H1 (cell line): ENCODE measurements at regions not wholly inside any gene's neighbourhood (a gene's known extent, or its start where the extent isn't known, plus 50 kb on each side); places are given as distances from the start of the nearest gene placed in this dataset.
"Not testable (repeated sequence)": the region's sequence is repeated elsewhere in the genome, so short reads cannot be mapped to it uniquely, and the experiment has no call there.

Experiments
- CTCF ChIA-PET: fragments of 300-600 bp; sonication (Branson Sonifier 250); formaldehyde crosslinking; loops from one replicate; lab custom pipeline; 2021; ENCODE audit not compliant: partially characterized antibody; lab: Charles Lee
- POLR2A ChIA-PET: fragments of 300-600 bp; sonication (Branson Sonifier 250); formaldehyde crosslinking; loops from one replicate; lab custom pipeline; 2021; ENCODE audit warnings: inconsistent platforms; ENCODE audit not compliant: partially characterized antibody; lab: Charles Lee
- DNase-seq, 2 experiments: peaks; one replicate each; pipeline versions ENCODE4 v3.0.0 to v3.0.0-alpha.2; 2010 to 2022; ENCODE audit warnings: low spot score in 2 of 2, low read depth in 1 of 2, mixed read lengths in 1 of 2
- FAIRE-seq: peaks from 2 replicates; lab custom pipeline; 2011; peaks lifted over from hg19 to GRCh38; lab: Jason Lieb, UNC
- H2AFZ ChIP-seq: 2 replicates; pipeline ENCODE4 v1.8.1; 2012; ENCODE audit warnings: low read length, inconsistent platforms
- H2AK5ac ChIP-seq: 2 replicates; pipeline ENCODE4 v1.6.1; 2013; ENCODE audit warnings: low read depth, low read length
- H2BK120ac ChIP-seq: replicated peaks from 2 replicates; pipeline ENCODE3; 2013; ENCODE audit warnings: low read depth, low read length, inconsistent platforms
- H2BK12ac ChIP-seq: 2 replicates; pipeline ENCODE4 v1.6.1; 2013; ENCODE audit warnings: low read depth, low read length
- H2BK15ac ChIP-seq: 2 replicates; pipeline ENCODE4 v1.6.1; 2013; ENCODE audit warnings: low read length
- H2BK20ac ChIP-seq: 2 replicates; pipeline ENCODE4 v1.6.1; 2013; ENCODE audit warnings: low read length
- H2BK5ac ChIP-seq: 2 replicates; pipeline ENCODE4 v1.6.1; 2013; ENCODE audit warnings: low read depth, low read length
- H3K14ac ChIP-seq: 2 replicates; pipeline ENCODE4 v1.6.1; 2013; ENCODE audit warnings: inconsistent platforms; ENCODE audit not compliant: insufficient read length
- H3K18ac ChIP-seq: 2 replicates; pipeline ENCODE4 v1.6.1; 2013; ENCODE audit warnings: low read length; ENCODE audit errors: extremely low read depth
- H3K23ac ChIP-seq: 2 replicates; pipeline ENCODE4 v1.6.1; 2013; ENCODE audit warnings: inconsistent platforms; ENCODE audit not compliant: insufficient read length
- H3K23me2 ChIP-seq: 2 replicates; pipeline ENCODE4 v1.6.1; 2013; ENCODE audit warnings: low read depth, low read length
- H3K27ac ChIP-seq: 2 replicates; pipeline ENCODE4 v1.6.1; 2011; ENCODE audit warnings: low read depth, low read length, inconsistent platforms
- H3K27me3 ChIP-seq, 4 experiments: replicated peaks in 1 of 4; 1 replicate in 1 of 4; 2 replicates in 3 of 4; pipeline versions ENCODE4 v1.6.1 to v1.8.1; 2011 to 2013; ENCODE audit warnings: low read length in 3 of 4, mild to moderate bottlenecking in 3 of 4, inconsistent platforms in 2 of 4, mixed read lengths in 2 of 4, moderate library complexity in 1 of 4; ENCODE audit not compliant: control insufficient read depth in 3 of 4, insufficient read depth in 3 of 4; ENCODE audit errors: extremely low read depth in 1 of 4
- H3K36me3 ChIP-seq, 4 experiments: 2 replicates each; pipeline versions ENCODE4 v1.6.1 to v1.8.1; 2011 to 2013; ENCODE audit warnings: mild to moderate bottlenecking in 4 of 4, low read length in 3 of 4, moderate library complexity in 2 of 4, control low read depth in 1 of 4, inconsistent platforms in 1 of 4; ENCODE audit not compliant: insufficient read depth in 4 of 4, control insufficient read depth in 2 of 4
- H3K4ac ChIP-seq: replicated peaks from 2 replicates; pipeline ENCODE3; 2013; ENCODE audit warnings: low read length, low read depth, mixed read lengths, inconsistent platforms; ENCODE audit not compliant: insufficient read length
- H3K4me1 ChIP-seq, 4 experiments: replicated peaks in 1 of 4; 1 replicate in 1 of 4; 2 replicates in 3 of 4; pipeline versions ENCODE4 v1.6.1 to v1.8.1; 2011 to 2013; ENCODE audit warnings: low read length in 3 of 4, inconsistent platforms in 2 of 4, mixed read lengths in 1 of 4; ENCODE audit not compliant: insufficient read depth in 4 of 4, control insufficient read depth in 3 of 4
- H3K4me2 ChIP-seq, 2 experiments: 2 replicates each; pipeline versions ENCODE4 v1.6.1 to v1.8.1; 2011 to 2013; ENCODE audit warnings: low read depth in 2 of 2, low read length in 2 of 2, control low read depth in 1 of 2, inconsistent platforms in 1 of 2, mild to moderate bottlenecking in 1 of 2; ENCODE audit not compliant: insufficient read depth in 1 of 2
- H3K4me3 ChIP-seq, 4 experiments: fragments of 200-600, 300-600 bp in 1 of 4; sonication (generic), shearing (Covaris generic), sonication (Bioruptor Twin) in 1 of 4; 2 replicates each; pipeline versions ENCODE4 v1.5.1 to v1.8.1; 2011 to 2016; ENCODE audit warnings: low read length in 4 of 4, low read depth in 3 of 4, control low read depth in 2 of 4, inconsistent platforms in 2 of 4, mild to moderate bottlenecking in 2 of 4, mixed read lengths in 1 of 4, moderate library complexity in 1 of 4; ENCODE audit not compliant: insufficient read depth in 2 of 4; ENCODE audit errors: extremely low read depth in 1 of 4
- H3K56ac ChIP-seq: replicated peaks from 2 replicates; pipeline ENCODE3; 2013; ENCODE audit warnings: low read depth, mild to moderate bottlenecking, mixed read lengths, low read length, inconsistent platforms; ENCODE audit not compliant: insufficient read length
- H3K79me1 ChIP-seq: 2 replicates; pipeline ENCODE4 v1.6.1; 2013; ENCODE audit warnings: low read depth, low read length, control low read depth
- H3K79me2 ChIP-seq, 2 experiments: 2 replicates each; pipeline versions ENCODE4 v1.6.1 to v1.8.1; 2012 to 2013; ENCODE audit warnings: low read length in 2 of 2, mild to moderate bottlenecking in 2 of 2, inconsistent platforms in 1 of 2; ENCODE audit not compliant: insufficient read depth in 2 of 2, control insufficient read depth in 1 of 2
- H3K9ac ChIP-seq, 4 experiments: replicated peaks in 1 of 4; 1 replicate in 1 of 4; 2 replicates in 3 of 4; pipeline versions ENCODE4 v1.6.1 to v1.8.1; 2011 to 2013; ENCODE audit warnings: low read depth in 3 of 4, low read length in 3 of 4, control low read depth in 2 of 4, mild to moderate bottlenecking in 2 of 4, moderate library complexity in 2 of 4, inconsistent platforms in 1 of 4; ENCODE audit errors: extremely low read depth in 1 of 4
- H3K9me3 ChIP-seq, 2 experiments: 2 replicates each; pipeline versions ENCODE4 v1.6.1 to v1.8.1; 2012 to 2013; ENCODE audit warnings: mild to moderate bottlenecking in 2 of 2, moderate library complexity in 2 of 2, control low read depth in 1 of 2, inconsistent platforms in 1 of 2, low read depth in 1 of 2, low read length in 1 of 2, mixed read lengths in 1 of 2; ENCODE audit not compliant: insufficient read depth in 2 of 2
- H4K20me1 ChIP-seq, 2 experiments: replicated peaks in 1 of 2; 2 replicates each; pipeline versions ENCODE3 to v1.8.1; 2011 to 2013; ENCODE audit warnings: inconsistent platforms in 2 of 2, low read length in 2 of 2, mild to moderate bottlenecking in 1 of 2; ENCODE audit not compliant: insufficient read depth in 2 of 2, control insufficient read depth in 1 of 2
- H4K5ac ChIP-seq: 2 replicates; pipeline ENCODE4 v1.6.1; 2013; ENCODE audit warnings: low read length, low read depth, mixed read lengths, inconsistent platforms; ENCODE audit not compliant: insufficient read length
- H4K8ac ChIP-seq: 2 replicates; pipeline ENCODE4 v1.8.0; 2013; ENCODE audit warnings: mild to moderate bottlenecking, moderate library complexity, low read length, inconsistent platforms; ENCODE audit not compliant: insufficient read depth; ENCODE audit errors: extremely low read depth
- H4K91ac ChIP-seq: replicated peaks from 2 replicates; pipeline ENCODE3; 2013; ENCODE audit warnings: low read length, mixed read lengths, inconsistent platforms; ENCODE audit not compliant: insufficient read length
- WGBS, 2 experiments: shearing (Covaris generic) in 1 of 2; methylation state at CpG; one replicate each; pipeline versions ENCODE4 v1.1.6 to v1.1.7; 2013 to 2015; ENCODE audit warnings: low lambda C conversion rate in 2 of 2, mixed read lengths in 2 of 2, inconsistent platforms in 1 of 2, low coverage in 1 of 2, missing lambda C conversion rate in 1 of 2; ENCODE audit not compliant: insufficient replicate concordance in 2 of 2, insufficient coverage in 1 of 2, insufficient read length in 1 of 2; ENCODE audit errors: extremely low coverage in 1 of 2, missing lambda C conversion rate in 1 of 2; 5-methylcytosine and 5-hydroxymethylcytosine counted together

DNA sequence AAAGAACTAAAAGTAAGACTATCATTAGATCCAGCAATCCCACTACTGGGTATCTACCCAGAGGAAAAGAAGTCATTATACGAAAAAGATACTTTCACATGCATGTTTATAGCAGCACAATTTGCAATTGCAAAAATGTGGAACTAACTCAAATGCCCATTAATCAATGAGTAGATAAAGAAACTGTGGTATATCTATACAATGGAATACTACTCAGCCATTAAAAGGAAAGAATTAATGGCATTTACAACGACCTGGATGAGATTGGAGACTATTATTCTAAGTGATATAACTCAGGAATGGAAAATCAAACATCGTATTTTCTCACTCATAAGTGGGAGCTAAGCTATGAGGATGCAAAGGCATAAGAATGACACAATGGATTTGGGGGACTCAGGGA lies 80.5 kb upstream of the KDM7A start:
- H2AFZ ChIP-seq, H3K56ac ChIP-seq, DNase-seq, H3K9me3 ChIP-seq, H3K4me1 ChIP-seq, H3K9ac ChIP-seq, H3K14ac ChIP-seq, H3K23me2 ChIP-seq, H3K18ac ChIP-seq, H3K79me2 ChIP-seq, H3K4me3 ChIP-seq, H2BK20ac ChIP-seq, H3K4ac ChIP-seq, H4K20me1 ChIP-seq, H3K79me1 ChIP-seq, H2BK15ac ChIP-seq, POLR2A ChIA-PET, H3K4me2 ChIP-seq, H3K36me3 ChIP-seq, H3K27ac ChIP-seq, H4K91ac ChIP-seq, FAIRE-seq, H4K5ac ChIP-seq, H2BK12ac ChIP-seq, CTCF ChIA-PET, H2BK5ac ChIP-seq, H3K23ac ChIP-seq, H3K27me3 ChIP-seq, H2BK120ac ChIP-seq, H4K8ac ChIP-seq, H2AK5ac ChIP-seq: not testable (repeated sequence)
- 86% methylated on average over 3 of the region's 3 CpGs; no CpG with 5 or more reads in 1 of the 2 experiments for WGBS, 2 experiments

DNA sequence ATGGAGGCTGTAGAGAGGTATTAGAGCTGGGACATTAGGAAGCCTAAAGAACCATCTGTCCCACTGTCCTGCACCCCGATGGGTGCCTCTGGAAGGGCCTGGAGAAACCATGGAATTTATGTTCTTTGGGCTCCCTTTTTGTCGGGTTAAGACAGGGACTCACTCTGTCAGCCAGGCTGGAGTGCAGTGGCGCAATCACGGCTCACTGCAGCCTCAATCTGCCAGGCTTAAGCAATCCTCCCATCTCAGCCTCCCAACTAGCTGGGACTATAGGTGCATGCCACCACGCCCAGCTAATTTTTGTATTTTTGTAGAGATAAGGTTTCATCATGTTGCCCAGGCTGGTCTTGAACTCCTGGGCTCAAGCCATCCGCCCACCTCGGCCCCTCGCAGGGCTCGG lies 78.2 kb upstream of the KDM7A start:
- POLR2A ChIA-PET: not testable (repeated sequence)

More for the DNA sequence above, 78.2 kb upstream of the KDM7A start:
- H2BK20ac ChIP-seq, H3K79me1 ChIP-seq, H3K23ac ChIP-seq, FAIRE-seq, H4K5ac ChIP-seq, H3K4me1 ChIP-seq, H4K20me1 ChIP-seq, H3K18ac ChIP-seq, H2BK15ac ChIP-seq, H3K56ac ChIP-seq, H3K4me3 ChIP-seq, H3K4me2 ChIP-seq, H4K91ac ChIP-seq, H4K8ac ChIP-seq, H2AFZ ChIP-seq, DNase-seq, H3K27ac ChIP-seq, H3K23me2 ChIP-seq, H2BK120ac ChIP-seq, H3K27me3 ChIP-seq, H3K36me3 ChIP-seq, H3K4ac ChIP-seq, H2AK5ac ChIP-seq, H2BK12ac ChIP-seq, H3K14ac ChIP-seq, H2BK5ac ChIP-seq, H3K79me2 ChIP-seq, H3K9ac ChIP-seq, H3K9me3 ChIP-seq: not testable (repeated sequence)
- CTCF ChIA-PET: interaction anchor here (1.1 to 2.0 kb wide), 3 partner anchors 10 to 77 kb away, joined by 3 to 6 read pairs (median 3); no protein-coding TSS in a partner anchor
- WGBS, 2 experiments: 97% methylated on average over 9 of the region's 9 CpGs; no CpG with 5 or more reads in 1 of the 2 experiments
